Lower leg skin (tissue), 3 donors: ENCODE measurements at regions not wholly inside any gene's neighbourhood (a gene's known extent, or its start where the extent isn't known, plus 50 kb on each side); places are given as distances from the start of the nearest gene placed in this dataset.

Source experiments
- POLR2A ChIP-seq, 2 donors: fragments of 450-650 bp; IDR thresholded peaks; one replicate each; pipeline ENCODE4 v1.6.1; 2016 to 2017; ENCODE audit warnings: antibody characterized with exemption in 2 of 2, mild to moderate bottlenecking in 1 of 2, moderate library complexity in 1 of 2
- TF ChIP-seq, protein P1 (sequence below), 3 donors: fragments of 450-650 bp; IDR thresholded peaks; one replicate each; pipeline ENCODE4 v1.5.1; 2016; ENCODE audit warnings: antibody characterized with exemption in 3 of 3, mild to moderate bottlenecking in 3 of 3, moderate library complexity in 2 of 3

DNA sequence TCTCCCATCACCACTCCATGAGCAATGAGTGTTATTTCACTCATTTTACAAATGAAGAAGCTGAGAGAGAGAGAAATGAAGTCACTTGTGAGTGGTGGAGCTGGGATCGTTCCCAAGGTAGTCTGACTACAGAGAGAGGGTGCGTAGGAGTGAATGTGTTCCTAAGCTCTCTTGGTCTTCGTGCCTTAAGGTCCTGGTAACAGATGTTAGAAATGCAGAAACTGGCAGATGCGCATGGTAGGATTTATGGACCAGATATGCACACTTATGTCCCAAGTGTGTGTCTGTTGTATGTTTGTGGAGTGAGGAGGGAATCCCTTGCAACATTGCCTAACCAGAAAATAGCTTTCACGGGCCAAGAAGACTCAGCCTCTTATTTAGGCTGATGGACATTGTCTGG is 93.2 kb upstream of the ZNF469 start:
- TF ChIP-seq, protein P1, sequence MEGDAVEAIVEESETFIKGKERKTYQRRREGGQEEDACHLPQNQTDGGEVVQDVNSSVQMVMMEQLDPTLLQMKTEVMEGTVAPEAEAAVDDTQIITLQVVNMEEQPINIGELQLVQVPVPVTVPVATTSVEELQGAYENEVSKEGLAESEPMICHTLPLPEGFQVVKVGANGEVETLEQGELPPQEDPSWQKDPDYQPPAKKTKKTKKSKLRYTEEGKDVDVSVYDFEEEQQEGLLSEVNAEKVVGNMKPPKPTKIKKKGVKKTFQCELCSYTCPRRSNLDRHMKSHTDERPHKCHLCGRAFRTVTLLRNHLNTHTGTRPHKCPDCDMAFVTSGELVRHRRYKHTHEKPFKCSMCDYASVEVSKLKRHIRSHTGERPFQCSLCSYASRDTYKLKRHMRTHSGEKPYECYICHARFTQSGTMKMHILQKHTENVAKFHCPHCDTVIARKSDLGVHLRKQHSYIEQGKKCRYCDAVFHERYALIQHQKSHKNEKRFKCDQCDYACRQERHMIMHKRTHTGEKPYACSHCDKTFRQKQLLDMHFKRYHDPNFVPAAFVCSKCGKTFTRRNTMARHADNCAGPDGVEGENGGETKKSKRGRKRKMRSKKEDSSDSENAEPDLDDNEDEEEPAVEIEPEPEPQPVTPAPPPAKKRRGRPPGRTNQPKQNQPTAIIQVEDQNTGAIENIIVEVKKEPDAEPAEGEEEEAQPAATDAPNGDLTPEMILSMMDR (IDR thresholded peaks at IDR 0.05) = no peak
- no peak for TF ChIP-seq POLR2A (IDR thresholded peaks at IDR 0.05)
